GM18508 (cell line): ENCODE measurements at regions not wholly inside any gene's neighbourhood (a gene's known extent, or its start where the extent isn't known, plus 50 kb on each side); places are given as distances from the start of the nearest gene placed in this dataset.
"Not testable (repeated sequence)": the region's sequence is repeated elsewhere in the genome, so short reads cannot be mapped to it uniquely, and the experiment has no call there.

ENCODE experiments used
- ATAC-seq: cut with Tn5 transposase; IDR thresholded peaks from one replicate; pipeline ENCODE4 v1.9.1; 2021; ENCODE audit warnings: moderate number of reproducible peaks; ENCODE audit not compliant: insufficient read depth, unreplicated experiment

DNA sequence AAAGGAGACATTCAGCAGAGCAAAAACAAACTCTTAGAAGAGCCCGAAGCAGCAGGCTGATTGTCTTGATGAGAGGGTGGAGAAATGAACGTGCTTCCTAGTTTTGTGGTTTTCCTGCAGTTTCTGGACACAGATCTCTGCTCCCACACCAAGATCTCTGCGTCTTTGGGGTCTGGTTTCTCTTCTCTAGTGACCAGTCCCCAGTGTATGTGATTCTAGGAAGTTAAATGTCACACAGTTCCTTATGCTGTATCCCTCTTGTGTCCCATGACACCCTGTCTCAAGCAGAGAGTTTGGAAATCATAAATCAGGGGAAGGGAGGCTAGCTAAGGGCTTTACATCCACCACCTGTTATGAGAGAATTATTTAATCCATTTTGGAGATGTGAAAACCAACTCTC lies 55.4 kb upstream of the KLF14 start:
- no peak for ATAC-seq

DNA sequence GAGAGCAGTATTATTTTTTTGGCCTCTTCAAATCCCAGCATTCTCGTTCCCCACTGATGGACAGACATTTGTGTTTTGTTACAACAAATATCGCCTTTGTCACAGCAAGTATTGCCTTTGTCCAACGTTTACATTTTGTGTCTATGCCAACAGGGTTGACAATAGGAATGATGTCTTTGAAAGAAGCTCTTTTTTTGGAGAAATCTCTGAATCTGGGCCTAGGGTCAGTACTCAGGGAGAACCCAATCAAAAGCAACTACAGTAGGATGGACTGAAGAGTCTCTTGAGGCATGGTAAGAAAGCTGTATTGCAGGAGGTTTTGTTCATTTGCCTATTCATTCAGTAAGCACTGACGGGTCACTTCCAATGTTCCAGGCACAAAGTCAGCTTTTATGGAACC lies 57.7 kb upstream of the KLF14 start:
- no peak for ATAC-seq

DNA sequence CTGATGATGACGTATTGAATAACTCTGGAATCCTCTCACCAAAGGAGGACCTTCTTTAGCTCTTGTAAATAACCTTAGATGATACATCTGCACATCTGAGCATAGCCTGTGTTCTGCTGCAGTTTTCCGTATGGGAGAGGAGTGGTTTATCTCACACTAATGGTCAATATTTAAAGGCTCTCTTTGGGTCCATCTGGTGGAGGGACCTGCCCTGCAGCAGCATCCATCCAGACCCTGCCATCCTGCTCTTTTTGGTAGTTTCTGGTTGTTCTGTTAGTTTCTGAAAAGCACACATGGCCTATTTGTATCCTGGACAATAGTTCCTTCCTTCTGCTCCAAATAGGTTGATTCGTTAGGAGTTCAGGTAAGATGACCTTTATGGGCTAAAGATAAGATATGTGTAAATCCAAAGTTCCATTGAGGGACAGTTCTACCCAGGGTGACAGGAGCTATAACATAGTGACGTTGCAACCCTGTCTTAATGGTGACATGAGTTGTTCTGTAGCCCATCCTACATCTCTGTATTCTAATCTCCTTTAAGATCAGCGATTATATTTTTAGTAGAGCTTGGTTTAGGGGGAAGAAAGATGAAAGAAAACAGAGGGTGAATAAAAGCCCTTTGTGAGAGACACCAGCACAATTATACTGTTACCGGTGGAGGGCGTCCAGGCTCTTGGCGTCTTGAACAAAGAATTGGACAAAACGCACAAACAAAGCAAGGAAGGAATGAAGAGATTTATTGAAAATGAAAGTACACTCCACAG lies 60.0 kb upstream of the KLF14 start:
- no peak for ATAC-seq

DNA sequence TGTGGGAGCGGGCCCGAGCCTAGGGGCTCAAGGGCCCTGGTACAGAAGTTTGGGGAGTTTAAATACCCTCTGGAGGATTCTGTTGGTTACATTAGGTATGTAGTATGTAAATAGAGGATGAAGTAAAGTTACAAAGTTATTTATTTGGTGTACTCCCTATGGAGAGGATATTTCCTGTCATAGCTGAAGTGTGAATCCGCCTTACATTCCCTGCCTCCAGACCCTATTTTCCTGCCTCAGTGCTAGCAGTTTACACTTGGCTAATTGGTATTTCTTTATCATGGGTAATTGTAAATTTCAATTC lies 60.6 kb upstream of the KLF14 start:
- no peak for ATAC-seq

DNA sequence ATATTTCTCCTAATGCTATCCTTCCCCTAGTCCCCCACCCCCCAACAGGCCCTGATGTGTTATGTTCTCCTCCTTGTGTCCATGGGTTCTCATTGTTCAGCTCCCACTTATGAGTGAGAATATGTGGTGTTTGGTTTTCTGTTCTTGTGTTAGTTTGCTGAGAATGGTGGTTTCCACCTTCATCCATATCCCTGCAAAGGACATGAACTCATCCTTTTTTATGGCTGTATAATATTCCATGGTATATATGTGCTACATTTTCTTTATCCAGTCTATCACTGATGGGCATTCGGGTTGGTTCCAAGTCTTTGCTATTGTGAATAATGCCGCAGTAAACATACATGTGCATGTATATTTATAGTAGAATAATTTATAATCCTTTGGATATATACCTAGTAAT lies 62.4 kb upstream of the KLF14 start:
- not testable (repeated sequence) for ATAC-seq

DNA sequence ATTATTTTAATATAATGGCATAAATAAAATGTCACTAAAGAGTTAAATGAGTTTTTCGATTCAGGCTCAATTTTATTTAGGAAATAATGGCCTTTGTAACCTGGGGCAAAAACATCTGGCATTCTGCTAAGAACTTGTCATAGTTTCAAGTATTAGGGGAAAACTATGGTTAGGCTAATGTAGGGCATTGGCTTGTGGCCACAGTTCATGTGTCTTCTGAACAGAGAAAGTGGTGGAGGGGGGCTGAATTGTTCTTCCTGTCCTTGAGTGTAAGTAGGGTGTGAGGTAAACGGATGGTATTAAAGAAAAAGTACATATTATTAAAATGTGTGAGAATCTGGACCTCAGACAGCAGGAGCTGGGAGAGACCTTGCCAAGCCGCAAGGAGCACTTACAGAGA lies 69.1 kb upstream of the KLF14 start:
- no peak for ATAC-seq

DNA sequence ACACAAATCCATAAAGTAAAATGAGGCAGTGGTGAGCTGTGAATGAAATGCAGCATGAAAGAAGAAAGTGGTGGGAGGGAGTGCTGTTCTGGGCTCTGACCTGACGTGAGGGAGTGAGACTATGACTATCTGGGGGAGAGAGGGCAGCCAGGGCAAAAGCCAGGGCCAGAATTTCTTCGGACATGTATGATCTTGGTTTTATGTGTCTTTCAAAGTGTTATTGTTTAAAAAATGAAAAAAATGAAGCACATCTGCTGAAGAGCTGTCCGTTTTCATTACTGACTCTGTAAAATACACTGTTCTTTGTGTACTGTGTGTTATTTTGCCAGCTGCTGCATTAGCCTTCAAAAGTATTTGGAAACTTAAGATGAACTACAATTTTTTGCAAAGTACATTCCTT lies 70.2 kb upstream of the KLF14 start:
- ATAC-seq = no peak

DNA sequence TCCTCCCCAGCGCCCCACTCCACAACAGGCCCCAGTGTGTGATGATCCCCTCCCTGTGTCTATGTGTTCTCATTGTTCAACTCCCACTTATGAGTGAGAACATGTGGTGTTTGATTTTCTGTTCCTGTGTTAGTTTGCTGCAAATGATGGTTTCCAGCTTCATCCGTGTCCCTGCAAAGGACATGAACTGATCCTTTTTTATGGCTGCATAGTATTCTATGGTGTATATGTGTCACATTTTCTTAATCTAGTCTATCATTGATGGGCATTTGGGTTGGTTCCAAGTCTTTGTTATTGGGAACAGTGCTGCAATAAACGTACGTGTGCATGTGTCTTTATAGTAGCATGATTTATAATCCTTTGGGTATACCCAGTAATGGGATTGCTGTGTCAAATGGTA lies 78.8 kb upstream of the KLF14 start:
- not testable (repeated sequence) for ATAC-seq

DNA sequence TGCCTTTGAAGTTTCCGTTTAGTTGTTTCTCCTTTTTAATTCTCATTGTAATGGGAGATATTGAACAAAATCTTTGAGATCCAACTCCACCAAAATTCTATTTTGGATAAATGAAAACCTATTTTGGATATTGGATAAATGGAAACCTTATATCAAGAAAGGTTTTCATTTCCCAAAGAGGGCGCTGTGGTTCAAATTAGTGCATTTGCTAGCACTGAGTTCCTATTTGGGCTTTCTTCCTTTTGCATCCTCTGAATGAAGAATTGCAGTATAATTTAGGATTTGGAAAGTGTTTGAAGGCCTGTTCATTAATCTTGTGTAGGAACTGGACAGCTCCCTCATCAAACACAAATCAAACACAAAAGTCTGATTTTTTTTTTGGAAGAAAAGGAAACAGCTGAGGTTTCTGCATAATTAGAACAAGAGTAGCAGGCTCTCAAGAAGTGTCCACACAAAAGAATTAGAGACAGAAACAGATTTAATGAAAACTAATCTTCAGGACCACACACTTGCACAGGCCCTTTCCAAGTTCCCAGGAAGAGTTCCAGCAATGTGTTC lies 80.8 kb upstream of the KLF14 start:
- no peak for ATAC-seq

DNA sequence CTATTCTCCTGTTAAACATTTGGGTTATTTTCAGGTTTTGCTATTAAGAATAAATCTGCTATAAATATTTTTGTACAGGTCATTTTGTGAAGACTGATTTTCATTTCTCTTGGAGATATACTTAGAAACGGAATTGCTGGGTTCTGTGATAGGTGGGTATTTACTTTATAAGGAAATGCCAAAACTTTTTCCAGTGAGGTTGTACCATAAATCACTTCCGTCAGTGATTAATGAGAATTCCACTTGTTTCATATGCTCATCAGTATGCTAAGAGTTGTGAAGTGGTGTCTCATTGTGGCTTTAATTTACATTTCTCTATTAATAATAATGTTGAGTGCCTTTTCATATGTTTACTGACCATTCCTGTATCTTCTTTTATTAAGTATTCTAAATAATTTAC lies 84.0 kb upstream of the KLF14 start:
- ATAC-seq = no peak

DNA sequence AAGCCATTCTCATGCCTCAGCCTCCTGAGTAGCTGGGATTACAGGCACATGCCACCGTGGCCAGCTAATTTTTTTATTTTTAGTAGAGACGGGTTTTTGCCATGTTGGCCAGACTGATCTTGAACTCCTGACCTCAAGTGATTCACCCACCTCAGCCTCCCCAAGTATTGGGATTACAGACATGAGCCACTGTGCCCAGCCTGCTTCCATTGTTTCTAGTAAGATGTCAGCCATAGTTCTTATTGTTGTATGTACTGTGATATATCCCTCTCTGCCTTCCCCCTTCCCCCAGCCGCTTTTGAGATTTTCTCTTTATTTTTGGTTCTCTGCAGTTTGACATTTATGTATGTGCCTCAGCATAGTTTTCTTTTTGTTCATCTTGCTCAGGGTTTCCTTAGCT lies 87.9 kb upstream of the KLF14 start:
- ATAC-seq = no peak

DNA sequence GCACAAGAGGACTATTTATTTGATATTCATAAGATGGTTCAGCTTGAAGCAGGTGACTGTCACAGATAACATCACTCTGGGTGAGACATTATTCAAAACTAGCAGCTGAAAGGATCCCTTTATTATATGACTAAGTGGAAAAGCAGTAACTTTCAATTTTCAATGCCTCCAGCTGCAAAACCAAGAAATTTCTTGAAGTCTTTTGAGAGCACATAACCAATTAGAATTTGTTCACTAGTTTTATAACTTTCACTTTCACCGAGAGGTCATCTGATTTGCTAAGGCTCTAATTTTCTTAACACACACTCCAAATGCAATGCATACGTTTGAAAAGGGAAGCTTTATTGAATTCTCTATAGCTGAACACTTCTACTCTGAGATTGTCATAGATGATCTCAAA lies 88.6 kb upstream of the KLF14 start:
- ATAC-seq = no peak

DNA sequence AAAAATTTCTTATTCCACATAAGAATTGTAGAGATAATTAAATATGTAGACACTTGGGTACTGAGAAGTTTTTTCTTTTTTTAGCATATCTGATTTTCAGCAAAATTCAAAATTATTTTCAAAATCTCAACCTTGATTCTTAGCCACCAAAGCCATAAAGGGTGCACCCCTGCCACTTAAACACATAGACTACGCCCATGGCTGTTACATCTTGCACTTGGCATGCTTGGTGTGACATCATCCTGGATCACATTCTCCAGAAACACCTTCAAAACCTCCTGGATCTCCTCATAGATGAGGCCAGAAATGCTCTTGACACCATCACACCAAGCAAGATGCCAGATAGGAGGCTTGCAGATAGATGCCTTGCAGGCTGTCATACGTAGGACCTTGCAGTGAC lies 89.1 kb upstream of the KLF14 start:
- no peak for ATAC-seq

DNA sequence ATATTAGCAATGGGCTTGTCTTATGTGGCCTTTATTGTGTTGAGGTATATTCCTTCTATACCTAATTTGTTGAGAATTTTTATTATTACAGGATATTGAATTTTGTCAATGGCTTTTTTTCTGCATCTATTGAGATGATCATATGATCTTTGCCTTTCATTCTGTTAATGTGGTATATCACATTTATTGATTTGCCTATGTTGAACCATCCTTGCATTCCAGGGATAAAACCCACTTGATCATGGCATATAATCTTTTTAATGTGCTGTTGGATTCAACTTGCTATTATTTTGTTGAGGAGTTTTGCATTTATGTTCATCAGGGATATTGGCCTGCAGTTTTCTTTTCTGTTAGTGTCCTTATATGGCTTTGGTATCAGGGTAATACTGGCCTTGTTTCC lies 91.8 kb upstream of the KLF14 start:
- no peak for ATAC-seq

DNA sequence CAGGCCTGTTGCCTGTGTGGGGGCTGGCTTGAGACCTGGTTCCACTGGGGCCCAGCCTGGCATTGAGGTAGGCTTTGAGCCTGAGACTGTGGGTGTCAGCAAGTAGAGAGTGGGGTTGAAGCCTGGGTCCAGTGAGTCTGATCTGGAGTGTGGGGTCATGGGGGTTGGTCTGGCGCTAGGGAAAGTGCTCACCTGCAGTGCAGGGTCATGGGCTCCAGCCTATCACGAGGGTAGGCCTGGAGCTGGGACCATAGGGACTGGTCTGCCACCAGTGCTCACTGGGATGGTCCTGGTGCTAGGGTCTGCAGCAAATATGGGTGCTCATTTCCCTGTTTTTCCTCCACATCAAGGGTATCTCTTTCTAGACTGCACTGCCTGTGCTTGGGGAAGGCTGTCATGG lies 95.4 kb upstream of the KLF14 start:
- no peak for ATAC-seq

DNA sequence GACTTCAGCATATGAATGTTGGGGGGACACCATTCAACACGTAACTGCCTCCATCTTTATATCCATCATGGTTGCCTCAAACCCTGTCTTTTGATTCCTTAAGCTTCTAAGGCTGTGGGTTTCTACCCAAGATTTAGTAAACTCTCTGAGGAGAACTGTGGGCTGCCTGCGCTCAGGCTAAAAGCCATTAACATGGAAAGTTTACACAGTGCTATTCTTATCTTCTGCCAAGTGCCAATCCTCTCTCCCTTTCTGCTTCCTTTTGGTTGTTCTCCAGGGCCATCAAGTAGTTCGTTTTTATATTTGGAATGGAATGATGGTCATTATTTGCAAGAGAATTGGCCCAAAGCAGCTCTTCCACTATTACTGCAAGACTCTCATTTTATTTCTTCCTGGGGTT lies 97.3 kb upstream of the KLF14 start:
- ATAC-seq = no peak

DNA sequence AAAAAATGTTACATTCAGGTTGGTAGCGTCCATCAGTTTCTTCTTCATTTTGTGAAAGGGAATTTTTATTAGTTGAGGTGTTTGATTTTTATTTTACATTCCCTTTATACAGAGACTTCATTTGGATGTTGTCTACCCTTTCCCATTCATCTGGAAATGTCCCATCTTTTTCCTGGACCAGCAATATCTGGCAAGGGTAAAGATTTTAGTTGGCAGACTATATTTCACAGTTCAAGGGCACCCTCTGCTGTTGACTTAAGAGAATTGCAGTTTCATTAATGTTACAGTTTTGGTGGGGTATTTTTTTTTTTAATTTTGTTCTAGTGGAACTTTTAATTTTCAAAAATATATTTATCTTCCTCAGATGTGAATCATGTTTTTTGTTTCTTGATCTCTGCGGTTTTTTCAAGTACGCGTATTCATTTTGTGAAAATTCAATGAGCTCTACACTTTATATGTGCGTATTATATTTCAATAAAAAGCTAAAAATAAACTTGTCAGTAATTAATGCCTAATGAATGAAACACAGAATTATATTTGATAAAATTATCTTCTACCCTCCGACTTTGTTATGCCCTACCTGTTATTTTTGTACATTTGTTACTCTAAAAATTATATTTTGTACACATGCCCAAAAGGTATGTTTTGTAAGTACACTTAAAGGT lies 97.9 kb upstream of the KLF14 start:
- no peak for ATAC-seq

DNA sequence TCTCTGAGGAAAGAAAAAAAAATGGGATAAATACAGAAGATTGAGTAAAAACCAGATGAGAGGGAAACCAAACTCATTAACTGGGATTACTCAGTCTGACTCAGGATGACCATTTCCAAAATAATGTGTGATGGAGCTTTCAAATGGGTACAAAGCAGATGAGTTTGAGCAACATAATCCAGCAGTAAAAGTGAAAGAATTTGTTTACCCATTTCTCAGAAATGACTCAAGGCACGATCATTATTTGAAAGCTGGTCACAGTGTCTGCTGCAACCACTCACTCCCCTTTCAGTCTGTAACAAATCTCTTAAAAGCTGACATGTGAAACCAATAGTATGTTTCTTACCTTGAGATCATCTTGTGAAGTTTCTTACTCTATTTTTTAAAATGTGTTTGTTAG lies 104.7 kb upstream of the KLF14 start:
- ATAC-seq = no peak

DNA sequence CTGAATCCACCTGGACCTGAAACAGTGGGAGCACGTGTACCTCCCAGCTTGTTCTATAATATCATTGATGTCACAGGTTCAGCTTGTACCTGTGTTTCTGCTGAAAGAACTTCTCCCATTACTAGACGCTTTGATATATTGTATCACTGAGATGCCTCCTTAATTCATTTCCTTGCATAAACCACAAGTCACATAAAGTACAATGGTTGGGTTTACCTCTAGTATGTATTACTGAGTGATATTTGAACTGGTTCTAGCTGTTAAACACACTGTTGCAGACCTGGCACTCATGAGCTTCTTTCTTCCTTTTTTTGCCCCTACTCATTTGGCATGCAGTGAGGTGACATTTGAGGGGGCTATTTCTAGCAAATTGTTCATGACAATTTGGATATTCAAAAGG lies 106.6 kb upstream of the KLF14 start:
- no peak for ATAC-seq

DNA sequence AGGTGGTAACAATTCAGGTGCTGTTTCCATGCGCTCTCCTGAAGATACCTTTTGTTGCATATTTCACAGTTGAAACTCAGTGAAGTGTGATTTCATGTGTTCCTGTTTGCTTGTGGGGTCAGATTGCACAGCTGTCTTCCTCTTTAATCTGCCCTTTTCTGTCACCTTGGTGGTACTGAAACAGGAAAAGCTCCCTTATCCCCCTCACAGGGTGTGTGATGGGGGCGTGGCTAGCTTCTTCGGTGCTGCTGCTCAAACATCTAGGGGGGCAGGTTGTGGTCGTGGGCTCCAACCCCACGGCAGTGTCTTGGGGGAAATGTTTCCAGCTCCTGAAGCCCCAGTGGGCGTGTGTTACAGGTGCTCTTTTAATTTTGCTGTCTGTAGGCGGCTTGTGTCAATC lies 107.4 kb upstream of the KLF14 start:
- no peak for ATAC-seq

DNA sequence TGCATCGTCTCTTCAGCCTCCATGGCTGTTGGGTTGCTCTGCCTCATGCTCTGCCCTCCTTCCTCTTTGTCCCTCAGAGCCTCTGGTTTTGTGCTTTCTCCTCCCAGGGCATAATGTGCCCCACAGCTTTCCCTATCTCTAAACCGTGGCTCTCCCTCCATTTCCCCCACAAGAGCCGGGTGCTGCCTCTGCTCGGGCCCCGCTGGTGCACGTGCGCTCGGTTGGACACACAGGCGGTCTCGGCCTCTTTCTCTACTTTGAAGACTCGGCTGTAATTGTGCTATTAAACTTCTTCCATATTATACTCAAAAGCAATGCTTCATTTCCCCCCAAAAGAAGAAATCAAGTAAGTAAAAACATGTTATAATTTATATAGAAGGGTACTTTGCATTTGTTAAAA lies 109.7 kb upstream of the KLF14 start:
- ATAC-seq = no peak
